ENCODE measurements at regions not wholly inside any gene's neighbourhood (a gene's known extent, or its start where the extent isn't known, plus 50 kb on each side); places are given as distances from the start of the nearest gene placed in this dataset.

- H3K27me3 ChIP-seq (ENCODE audit: control insufficient read depth, insufficient read depth, low read length), result peaks cover under 1% of the 10 kb centered on the region; the same call in 1 of the 2 replicates
- DNase-seq (ENCODE audit: low read depth, low spot score) (no peak), ATAC-seq (no peak)
- POLR2A ChIA-PET, result no interaction called here
- CTCF ChIA-PET, result no interaction called here
- H3K36me3 ChIP-seq (ENCODE audit: control insufficient read depth, insufficient read depth, low read length), result no peaks in the 10 kb centered on the region
- TF ChIP-seq TCF7L2 (IDR thresholded peaks at IDR 0.05; ENCODE audit: low read depth, low read length) (no peak), SIN3A (IDR thresholded peaks at IDR 0.05; ENCODE audit: borderline replicate concordance, insufficient read depth, low read depth, low read length) (no peak), POLR2AphosphoS5 (IDR thresholded peaks at IDR 0.05; ENCODE audit: low read depth, low read length) (no peak)
- TF ChIP-seq, protein P1, sequence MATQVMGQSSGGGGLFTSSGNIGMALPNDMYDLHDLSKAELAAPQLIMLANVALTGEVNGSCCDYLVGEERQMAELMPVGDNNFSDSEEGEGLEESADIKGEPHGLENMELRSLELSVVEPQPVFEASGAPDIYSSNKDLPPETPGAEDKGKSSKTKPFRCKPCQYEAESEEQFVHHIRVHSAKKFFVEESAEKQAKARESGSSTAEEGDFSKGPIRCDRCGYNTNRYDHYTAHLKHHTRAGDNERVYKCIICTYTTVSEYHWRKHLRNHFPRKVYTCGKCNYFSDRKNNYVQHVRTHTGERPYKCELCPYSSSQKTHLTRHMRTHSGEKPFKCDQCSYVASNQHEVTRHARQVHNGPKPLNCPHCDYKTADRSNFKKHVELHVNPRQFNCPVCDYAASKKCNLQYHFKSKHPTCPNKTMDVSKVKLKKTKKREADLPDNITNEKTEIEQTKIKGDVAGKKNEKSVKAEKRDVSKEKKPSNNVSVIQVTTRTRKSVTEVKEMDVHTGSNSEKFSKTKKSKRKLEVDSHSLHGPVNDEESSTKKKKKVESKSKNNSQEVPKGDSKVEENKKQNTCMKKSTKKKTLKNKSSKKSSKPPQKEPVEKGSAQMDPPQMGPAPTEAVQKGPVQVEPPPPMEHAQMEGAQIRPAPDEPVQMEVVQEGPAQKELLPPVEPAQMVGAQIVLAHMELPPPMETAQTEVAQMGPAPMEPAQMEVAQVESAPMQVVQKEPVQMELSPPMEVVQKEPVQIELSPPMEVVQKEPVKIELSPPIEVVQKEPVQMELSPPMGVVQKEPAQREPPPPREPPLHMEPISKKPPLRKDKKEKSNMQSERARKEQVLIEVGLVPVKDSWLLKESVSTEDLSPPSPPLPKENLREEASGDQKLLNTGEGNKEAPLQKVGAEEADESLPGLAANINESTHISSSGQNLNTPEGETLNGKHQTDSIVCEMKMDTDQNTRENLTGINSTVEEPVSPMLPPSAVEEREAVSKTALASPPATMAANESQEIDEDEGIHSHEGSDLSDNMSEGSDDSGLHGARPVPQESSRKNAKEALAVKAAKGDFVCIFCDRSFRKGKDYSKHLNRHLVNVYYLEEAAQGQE (IDR thresholded peaks at IDR 0.05; ENCODE audit: insufficient read depth in 1 of 2, low read depth in 2 of 2, low read length in 1 of 2), result no peak
- TF ChIP-seq, protein P2, sequence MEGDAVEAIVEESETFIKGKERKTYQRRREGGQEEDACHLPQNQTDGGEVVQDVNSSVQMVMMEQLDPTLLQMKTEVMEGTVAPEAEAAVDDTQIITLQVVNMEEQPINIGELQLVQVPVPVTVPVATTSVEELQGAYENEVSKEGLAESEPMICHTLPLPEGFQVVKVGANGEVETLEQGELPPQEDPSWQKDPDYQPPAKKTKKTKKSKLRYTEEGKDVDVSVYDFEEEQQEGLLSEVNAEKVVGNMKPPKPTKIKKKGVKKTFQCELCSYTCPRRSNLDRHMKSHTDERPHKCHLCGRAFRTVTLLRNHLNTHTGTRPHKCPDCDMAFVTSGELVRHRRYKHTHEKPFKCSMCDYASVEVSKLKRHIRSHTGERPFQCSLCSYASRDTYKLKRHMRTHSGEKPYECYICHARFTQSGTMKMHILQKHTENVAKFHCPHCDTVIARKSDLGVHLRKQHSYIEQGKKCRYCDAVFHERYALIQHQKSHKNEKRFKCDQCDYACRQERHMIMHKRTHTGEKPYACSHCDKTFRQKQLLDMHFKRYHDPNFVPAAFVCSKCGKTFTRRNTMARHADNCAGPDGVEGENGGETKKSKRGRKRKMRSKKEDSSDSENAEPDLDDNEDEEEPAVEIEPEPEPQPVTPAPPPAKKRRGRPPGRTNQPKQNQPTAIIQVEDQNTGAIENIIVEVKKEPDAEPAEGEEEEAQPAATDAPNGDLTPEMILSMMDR (IDR thresholded peaks at IDR 0.05), result no peak
- intact Hi-C loops (cut with micrococcal nuclease; ENCODE audit: unreplicated experiment) (no loop called here), in situ Hi-C loops (cut with HindIII; ENCODE audit: low pct_unique_long_range_greater_than_20kb, low sequenced_read_pairs) (no loop called here)
- H3K4me3 ChIP-seq (ENCODE audit: low read depth in 2 of 2, low read length in 2 of 2), result no peak overlapping the region
- no peaks in the 10 kb centered on the region for H3K4me1 ChIP-seq (ENCODE audit: control insufficient read depth, insufficient read depth, low read length)
- H3K9me3 ChIP-seq (ENCODE audit: control insufficient read depth, insufficient read depth, low read depth, low read length), result no peaks in the 10 kb centered on the region
- no TSS peak for BruUV-seq (replicated peaks)
- H3K27ac ChIP-seq (ENCODE audit: low read length), result no peak overlapping the region
Observed at GRCh38 chr15:38622908-38623307, 58.3 kb upstream of the RASGRP1 start.

DNA sequence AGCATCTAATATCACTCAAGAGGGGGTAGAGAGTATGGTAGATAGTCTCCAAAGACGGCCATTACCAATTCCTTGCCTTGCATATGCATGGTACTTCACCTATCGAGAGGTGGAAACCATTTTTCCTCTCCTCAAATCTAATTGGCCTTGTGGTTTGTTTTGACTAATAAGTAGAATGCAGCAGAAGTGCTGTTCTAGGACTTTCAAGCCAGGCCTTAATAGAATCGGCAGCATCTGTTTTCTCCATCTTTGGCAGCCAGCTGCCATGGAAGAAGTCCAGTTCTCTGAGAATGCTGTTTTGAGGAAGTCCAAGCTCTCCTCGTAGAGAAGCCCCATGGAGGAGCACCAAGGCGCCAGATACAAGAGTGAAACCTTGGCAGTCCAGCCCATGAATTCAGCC, 59.1 kb upstream of the RASGRP1 start:
- intact Hi-C loops (cut with micrococcal nuclease; ENCODE audit: unreplicated experiment), result no loop called here
- ATAC-seq (no peak), DNase-seq (ENCODE audit: low read depth, low spot score) (no peak)
- BruUV-seq (replicated peaks), result no TSS peak
- ChIA-PET CTCF (interaction anchor here (0.6 kb wide), 1 partner anchor 182 kb away, joined by 3 read pairs; no protein-coding TSS in a partner anchor), POLR2A (no interaction called here)
- no peak overlapping the region for H3K27ac ChIP-seq (ENCODE audit: low read length)
- peaks cover 2% of the 10 kb centered on the region; the same call in 1 of the 2 replicates for H3K27me3 ChIP-seq (ENCODE audit: control insufficient read depth, insufficient read depth, low read length)
- no peaks in the 10 kb centered on the region for H3K9me3 ChIP-seq (ENCODE audit: control insufficient read depth, insufficient read depth, low read depth, low read length)
- no peaks in the 10 kb centered on the region for H3K4me1 ChIP-seq (ENCODE audit: control insufficient read depth, insufficient read depth, low read length)
- no peaks in the 10 kb centered on the region for H3K36me3 ChIP-seq (ENCODE audit: control insufficient read depth, insufficient read depth, low read length)
- H3K4me3 ChIP-seq (ENCODE audit: low read depth in 2 of 2, low read length in 2 of 2), result no peak overlapping the region
- in situ Hi-C loops (cut with HindIII; ENCODE audit: low pct_unique_long_range_greater_than_20kb, low sequenced_read_pairs), result no loop called here
- TF ChIP-seq SIN3A (IDR thresholded peaks at IDR 0.05; ENCODE audit: borderline replicate concordance, insufficient read depth, low read depth, low read length) (no peak), POLR2AphosphoS5 (IDR thresholded peaks at IDR 0.05; ENCODE audit: low read depth, low read length) (no peak), TCF7L2 (IDR thresholded peaks at IDR 0.05; ENCODE audit: low read depth, low read length) (no peak)
- TF ChIP-seq, protein P1 (IDR thresholded peaks at IDR 0.05; ENCODE audit: insufficient read depth in 1 of 2, low read depth in 2 of 2, low read length in 1 of 2), result no peak
- TF ChIP-seq, protein P2 (IDR thresholded peaks at IDR 0.05), result no peak

Measured in Panc1 (cell line).